WI38 (cell line): ENCODE measurements at regions not wholly inside any gene's neighbourhood (a gene's known extent, or its start where the extent isn't known, plus 50 kb on each side); places are given as distances from the start of the nearest gene placed in this dataset.

Source experiments
- H3K4me3 ChIP-seq: 2 replicates; pipeline ENCODE4 v1.5.1; 2011; ENCODE audit warnings: low read depth, mild to moderate bottlenecking, control low read depth, low read length
- CTCF ChIP-seq: IDR thresholded peaks from 2 replicates; pipeline ENCODE4 v1.5.1; 2012; ENCODE audit warnings: low read depth, mild to moderate bottlenecking, control low read depth, low read length

GRCh38 chr2:198232281-198232680 lies 427.9 kb downstream of the PLCL1 start:
- H3K4me3 ChIP-seq = no peak overlapping the region
- no peak for TF ChIP-seq CTCF

- no peak overlapping the region for H3K4me3 ChIP-seq
- TF ChIP-seq CTCF = no peak
Measured at GRCh38 chr2:198231562-198231961, 427.2 kb downstream of the PLCL1 start.

GRCh38 chr2:198220763-198221610 lies 416.6 kb downstream of the PLCL1 start:
- no peak overlapping the region for H3K4me3 ChIP-seq
- no peak for TF ChIP-seq CTCF

GRCh38 chr2:198219292-198219691 lies 414.9 kb downstream of the PLCL1 start:
- no peak overlapping the region for H3K4me3 ChIP-seq
- TF ChIP-seq CTCF = no peak

- H3K4me3 ChIP-seq = no peak overlapping the region
- TF ChIP-seq CTCF = no peak
Measured at GRCh38 chr2:198214114-198214596, 409.8 kb downstream of the PLCL1 start.

- H3K4me3 ChIP-seq = no peak overlapping the region
- TF ChIP-seq CTCF = no peak
Measured at GRCh38 chr2:198213253-198213652, 408.9 kb downstream of the PLCL1 start.

- TF ChIP-seq CTCF = no peak
- no peak overlapping the region for H3K4me3 ChIP-seq
Measured at GRCh38 chr2:198211706-198212105, 407.3 kb downstream of the PLCL1 start.
